ENCODE measurements at regions not wholly inside any gene's neighbourhood (a gene's known extent, or its start where the extent isn't known, plus 50 kb on each side); places are given as distances from the start of the nearest gene placed in this dataset.

GRCh38 chr6:95285881-95286280 is 291.5 kb upstream of the MANEA start:
- TF ChIP-seq CTCF (conservative IDR thresholded peaks at IDR 0.05; ENCODE audit: low read length) (no peak), EZH2phosphoT487 (IDR thresholded peaks at IDR 0.05; ENCODE audit: borderline replicate concordance, low read depth, low read length) (no peak)

Data from OCI-LY7 (cell line).